SK-N-SH (cell line): ENCODE measurements at regions not wholly inside any gene's neighbourhood (a gene's known extent, or its start where the extent isn't known, plus 50 kb on each side); places are given as distances from the start of the nearest gene placed in this dataset.

Experiments
- CTCF ChIA-PET: fragments of 300-600, 350-600 bp; formaldehyde crosslinking; extraction: SDS; loops from one replicate; lab custom pipeline; 2021; lab: Yijun Ruan, JAX
- POLR2A ChIA-PET: fragments of 350-600 bp; sonication (Branson Sonifier 250); formaldehyde crosslinking; extraction: SDS; loops from one replicate; lab custom pipeline; 2020; ENCODE audit warnings: antibody characterized with exemption, inconsistent platforms; lab: Yijun Ruan, JAX
- DNase-seq: peaks from one replicate; pipeline ENCODE4 v3.0.0; 2012
- H2AFZ ChIP-seq: fragments of 200-600 bp; sonication (generic); 2 replicates; pipeline ENCODE4 v1.8.1; 2016; ENCODE audit warnings: antibody characterized with exemption, mild to moderate bottlenecking, low read depth
- H3F3A ChIP-seq: fragments of 200-600 bp; sonication (generic); replicated peaks from 2 replicates; pipeline ENCODE3; 2016; ENCODE audit warnings: antibody characterized with exemption, mild to moderate bottlenecking; ENCODE audit not compliant: insufficient read depth
- H3K27ac ChIP-seq, 2 experiments: fragments of 200-500 bp in 1 of 2; fragments of 200-600 bp in 1 of 2; sonication (Bioruptor generic) in 1 of 2; sonication (generic), shearing (Covaris generic) in 1 of 2; 2 replicates each; pipeline versions ENCODE4 v1.5.1 to v1.6.1; 2014 to 2016; ENCODE audit warnings: low read depth in 2 of 2, inconsistent platforms in 1 of 2, low read length in 1 of 2, mild to moderate bottlenecking in 1 of 2, mixed read lengths in 1 of 2
- H3K27me3 ChIP-seq: fragments of 200-600 bp; sonication (generic), shearing (Covaris generic); 2 replicates; pipeline ENCODE4 v1.6.1; 2016; ENCODE audit warnings: mixed run types; ENCODE audit not compliant: insufficient read depth
- H3K36me3 ChIP-seq, 2 experiments: fragments of 200-500 bp in 1 of 2; fragments of 200-600 bp in 1 of 2; sonication (Bioruptor generic) in 1 of 2; sonication (generic) in 1 of 2; replicated peaks in 1 of 2; 2 replicates each; pipeline versions ENCODE3 to v1.5.1; 2014 to 2016; ENCODE audit warnings: low read length in 1 of 2, mild to moderate bottlenecking in 1 of 2; ENCODE audit not compliant: insufficient read depth in 2 of 2, control insufficient read depth in 1 of 2
- H3K4me1 ChIP-seq, 2 experiments: fragments of 200-500 bp in 1 of 2; fragments of 200-600 bp in 1 of 2; sonication (Bioruptor generic) in 1 of 2; sonication (generic), shearing (Covaris generic) in 1 of 2; 2 replicates each; pipeline versions ENCODE4 v1.5.1 to v1.6.1; 2014 to 2016; ENCODE audit warnings: low read depth in 1 of 2, low read length in 1 of 2, mixed run types in 1 of 2; ENCODE audit not compliant: insufficient read depth in 2 of 2, control insufficient read depth in 1 of 2
- H3K4me2 ChIP-seq: fragments of 200-600 bp; sonication (generic), shearing (Covaris generic); 2 replicates; pipeline ENCODE4 v1.6.1; 2017; ENCODE audit warnings: mixed run types
- H3K4me3 ChIP-seq, 2 experiments: fragments of 200-500 bp in 1 of 2; fragments of 200-600 bp in 1 of 2; sonication (Bioruptor generic) in 1 of 2; sonication (generic), shearing (Covaris generic) in 1 of 2; 2 replicates each; pipeline versions ENCODE4 v1.5.1 to v1.8.1; 2014 to 2016; ENCODE audit warnings: low read depth in 2 of 2, inconsistent platforms in 1 of 2, low read length in 1 of 2, mild to moderate bottlenecking in 1 of 2, mixed read lengths in 1 of 2, moderate library complexity in 1 of 2
- H3K79me2 ChIP-seq: fragments of 200-600 bp; sonication (generic); 2 replicates; pipeline ENCODE4 v1.8.1; 2017; ENCODE audit warnings: mild to moderate bottlenecking; ENCODE audit not compliant: insufficient read depth
- H3K9ac ChIP-seq: fragments of 200-600 bp; sonication (generic); 2 replicates; pipeline ENCODE4 v1.6.1; 2017; ENCODE audit warnings: mixed run types
- H3K9me2 ChIP-seq: fragments of 200-600 bp; sonication (generic); 2 replicates; pipeline ENCODE4 v1.6.1; 2017; ENCODE audit warnings: mixed run types
- H3K9me3 ChIP-seq: fragments of 200-600 bp; sonication (generic); 2 replicates; pipeline ENCODE4 v1.6.1; 2017; ENCODE audit warnings: mixed run types, mild to moderate bottlenecking, moderate library complexity
- H4K20me1 ChIP-seq: fragments of 200-600 bp; sonication (generic); 2 replicates; pipeline ENCODE4 v1.6.1; 2017; ENCODE audit warnings: mild to moderate bottlenecking, mixed run types; ENCODE audit not compliant: insufficient read depth
- CHD2 ChIP-seq: fragments of 150-350 bp; IDR thresholded peaks from 2 replicates; pipeline ENCODE4 v1.6.1; 2018; ENCODE audit warnings: low read length; ENCODE audit not compliant: partially characterized antibody
- EP300 ChIP-seq, 2 experiments: IDR thresholded peaks; 2 replicates each; pipeline versions ENCODE4 v1.4.0 to v1.6.1; 2012; ENCODE audit warnings: borderline replicate concordance in 1 of 2, low read depth in 1 of 2, low read length in 1 of 2
- EZH2phosphoT487 ChIP-seq: fragments of 200-600 bp; sonication (generic); IDR thresholded peaks from 2 replicates; pipeline ENCODE4 v1.6.1; 2017; ENCODE audit warnings: low read depth, mixed run types, mild to moderate bottlenecking, antibody characterized with exemption, moderate library complexity, borderline replicate concordance
- FOSL2 ChIP-seq: IDR thresholded peaks from 2 replicates; pipeline ENCODE4 v1.4.0; 2012; ENCODE audit warnings: low read depth, mild to moderate bottlenecking, moderate library complexity, borderline replicate concordance
- FOXJ3 ChIP-seq: sonication (generic); formaldehyde crosslinking; IDR thresholded peaks from 2 replicates; pipeline ENCODE4 v1.5.1; 2020; ENCODE audit warnings: mild to moderate bottlenecking, missing genetic modification reagents
- FOXM1 ChIP-seq: IDR thresholded peaks from 2 replicates; pipeline ENCODE4 v1.4.0; 2012; ENCODE audit warnings: low read depth, mild to moderate bottlenecking
- GABPA ChIP-seq: IDR thresholded peaks from 2 replicates; pipeline ENCODE4 v1.4.0; 2012; ENCODE audit warnings: low read depth, mild to moderate bottlenecking
- GATA2 ChIP-seq: sonication (generic); formaldehyde crosslinking; IDR thresholded peaks from 2 replicates; pipeline ENCODE4 v1.5.0; 2020; ENCODE audit warnings: mild to moderate bottlenecking, missing genetic modification reagents
- IRF3 ChIP-seq: fragments of 150-350 bp; IDR thresholded peaks from 2 replicates; pipeline ENCODE4 v1.6.1; 2016; ENCODE audit warnings: mild to moderate bottlenecking, low read depth, low read length
- JUND ChIP-seq: IDR thresholded peaks from 2 replicates; pipeline ENCODE4 v1.4.0; 2012
- NFIC ChIP-seq: IDR thresholded peaks from 2 replicates; pipeline ENCODE4 v1.4.0; 2012; ENCODE audit warnings: borderline replicate concordance
- POLR2AphosphoS5 ChIP-seq: IDR thresholded peaks from 2 replicates; pipeline ENCODE4 v1.6.1; 2012; ENCODE audit warnings: low read depth, low read length
- RAD21 ChIP-seq: IDR thresholded peaks from 2 replicates; pipeline ENCODE4 v1.6.1; 2012; ENCODE audit warnings: mild to moderate bottlenecking, low read length
- RCOR1 ChIP-seq: fragments of 150-350 bp; IDR thresholded peaks from 2 replicates; pipeline ENCODE4 v1.6.1; 2017; ENCODE audit warnings: antibody characterized with exemption, low read length
- REST ChIP-seq: IDR thresholded peaks from 2 replicates; pipeline ENCODE4 v1.6.1; 2012; ENCODE audit warnings: mild to moderate bottlenecking, low read depth, low read length, moderate library complexity
- SIN3A ChIP-seq: IDR thresholded peaks from 2 replicates; pipeline ENCODE4 v1.6.1; 2012; ENCODE audit warnings: low read depth, mild to moderate bottlenecking, low read length, moderate library complexity, borderline replicate concordance
- SMC3 ChIP-seq: IDR thresholded peaks from 2 replicates; pipeline ENCODE4 v1.6.1; 2012; ENCODE audit warnings: low read depth, low read length, improper control_type of control experiment
- TCF12 ChIP-seq: IDR thresholded peaks from 2 replicates; pipeline ENCODE4 v1.4.0; 2012
- TEAD4 ChIP-seq: IDR thresholded peaks from 2 replicates; pipeline ENCODE4 v1.4.0; 2012; ENCODE audit warnings: mild to moderate bottlenecking, borderline replicate concordance; ENCODE audit not compliant: insufficient read depth
- YY1 ChIP-seq: IDR thresholded peaks from 2 replicates; pipeline ENCODE4 v1.4.0; 2012; ENCODE audit warnings: low read depth, mild to moderate bottlenecking
- WGBS: methylation state at CpG from one replicate; pipeline ENCODE4 v1.1.6; 2017; ENCODE audit warnings: low lambda C conversion rate; 5-methylcytosine and 5-hydroxymethylcytosine counted together

GRCh38 chr2:158042245-158042644 lies 59.4 kb upstream of the UPP2 start:
- WGBS: 78% methylated on average over 2 of the region's 2 CpGs
- H3K9me3 ChIP-seq: no peaks in the 10 kb centered on the region
- no peak overlapping the region for H3K9ac ChIP-seq
- H3K4me2 ChIP-seq: no peak overlapping the region
- no peaks in the 10 kb centered on the region for H3K9me2 ChIP-seq
- POLR2A ChIA-PET: no interaction called here
- TF ChIP-seq SMC3 (no peak), TCF12 (peak; percentile 9; the same call in 1 of the 2 replicates), RAD21 (no peak), EP300 (IDR thresholded peaks at IDR 0.05; ENCODE audit: borderline replicate concordance in 1 of 2, low read depth in 1 of 2, low read length in 1 of 2) (peak in 1 of 2 experiments; percentile 82; a peak in 2 of 4 replicates), RCOR1 (peak; percentile 63; the same call in 1 of the 2 replicates), CHD2 (peak; percentile 61), TEAD4 (no peak), JUND (no peak), REST (no peak), NFIC (no peak), GATA2 (CRISPR knock-in tag) (peak; percentile 70)
- TF ChIP-seq, all 33 proteins: peak for 5
- peak; percentile 29 for DNase-seq
- H3K4me3 ChIP-seq: no peak overlapping the region
- H2AFZ ChIP-seq: no peak overlapping the region
- no peaks in the 10 kb centered on the region for H3K79me2 ChIP-seq
- H3F3A ChIP-seq: no peaks in the 10 kb centered on the region
- CTCF ChIA-PET: interaction anchor here (1.6 to 2.3 kb wide), 3 partner anchors 8 to 702 kb away, joined by 7 to 9 read pairs (median 8); no protein-coding TSS in a partner anchor
- no peaks in the 10 kb centered on the region for H3K27me3 ChIP-seq
- no peak overlapping the region for H3K27ac ChIP-seq
- no peaks in the 10 kb centered on the region for H4K20me1 ChIP-seq
- peaks cover 11 to 31% of the 10 kb centered on the region in 2 experiments; a peak in 3 of 4 replicates for H3K4me1 ChIP-seq
- H3K36me3 ChIP-seq: no peaks in the 10 kb centered on the region

GRCh38 chr2:158041400-158041799 lies 60.3 kb upstream of the UPP2 start:
- no peak overlapping the region for H3K9ac ChIP-seq
- H3K27me3 ChIP-seq: no peaks in the 10 kb centered on the region
- H3F3A ChIP-seq: no peaks in the 10 kb centered on the region
- no peak for DNase-seq
- no peaks in the 10 kb centered on the region for H4K20me1 ChIP-seq
- ChIA-PET CTCF (interaction anchor here (0.6 to 3.1 kb wide), 4 partner anchors 17 to 712 kb away, joined by 3 to 16 read pairs (median 5); no protein-coding TSS in a partner anchor), POLR2A (no interaction called here)
- no peaks in the 10 kb centered on the region for H3K79me2 ChIP-seq
- no peak overlapping the region for H3K27ac ChIP-seq
- H2AFZ ChIP-seq: no peak overlapping the region
- H3K4me1 ChIP-seq: peaks cover 11 to 31% of the 10 kb centered on the region in 2 experiments; a peak in 3 of 4 replicates
- no peaks in the 10 kb centered on the region for H3K36me3 ChIP-seq
- no peak overlapping the region for H3K4me3 ChIP-seq
- 71% methylated on average over 2 of the region's 2 CpGs for WGBS
- no peaks in the 10 kb centered on the region for H3K9me3 ChIP-seq
- no peaks in the 10 kb centered on the region for H3K9me2 ChIP-seq
- no peak overlapping the region for H3K4me2 ChIP-seq
- TF ChIP-seq YY1 (no peak), POLR2AphosphoS5 (no peak), GATA2 (CRISPR knock-in tag) (no peak), FOXM1 (no peak), EZH2phosphoT487 (no peak), GABPA (no peak), CHD2 (no peak), FOXJ3 (CRISPR knock-in tag) (no peak), EP300 (IDR thresholded peaks at IDR 0.05; ENCODE audit: borderline replicate concordance in 1 of 2, low read depth in 1 of 2, low read length in 1 of 2) (no peak), REST (no peak), FOSL2 (no peak), RCOR1 (no peak), IRF3 (no peak), JUND (no peak), SIN3A (no peak)
